IPS-11a (cell line): ENCODE measurements at regions not wholly inside any gene's neighbourhood (a gene's known extent, or its start where the extent isn't known, plus 50 kb on each side); places are given as distances from the start of the nearest gene placed in this dataset.
"Not testable (repeated sequence)": the region's sequence is repeated elsewhere in the genome, so short reads cannot be mapped to it uniquely, and the experiment has no call there.

Experiments used
- H3K4me3 ChIP-seq: one replicate; pipeline ENCODE4 v1.5.1; 2013; ENCODE audit warnings: low read depth, low read length, control low read depth

- no peak overlapping the region for H3K4me3 ChIP-seq
These were observed 223.1 kb downstream of the RNF144A start for GRCh38 chr2:7140306-7140705.

DNA sequence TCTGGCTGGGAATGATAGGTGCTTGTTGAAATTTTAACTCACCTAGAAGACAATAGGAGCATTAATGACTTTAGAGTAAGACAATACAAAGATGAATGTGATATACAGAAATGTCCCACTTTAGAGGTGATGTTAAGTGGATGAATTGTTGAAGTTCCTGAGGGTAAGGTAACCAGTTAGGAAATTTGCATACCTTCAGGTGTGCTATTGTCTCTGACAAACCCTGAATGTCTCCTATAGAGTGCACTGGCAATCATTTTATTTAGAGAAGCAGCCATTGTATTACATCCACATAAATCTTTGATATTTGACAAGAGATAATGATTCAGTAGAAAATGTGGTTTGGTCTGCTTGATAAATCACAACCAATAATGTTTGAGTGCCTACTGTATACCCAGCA is 228.5 kb downstream of the RNF144A start:
- H3K4me3 ChIP-seq, result no peak overlapping the region

DNA sequence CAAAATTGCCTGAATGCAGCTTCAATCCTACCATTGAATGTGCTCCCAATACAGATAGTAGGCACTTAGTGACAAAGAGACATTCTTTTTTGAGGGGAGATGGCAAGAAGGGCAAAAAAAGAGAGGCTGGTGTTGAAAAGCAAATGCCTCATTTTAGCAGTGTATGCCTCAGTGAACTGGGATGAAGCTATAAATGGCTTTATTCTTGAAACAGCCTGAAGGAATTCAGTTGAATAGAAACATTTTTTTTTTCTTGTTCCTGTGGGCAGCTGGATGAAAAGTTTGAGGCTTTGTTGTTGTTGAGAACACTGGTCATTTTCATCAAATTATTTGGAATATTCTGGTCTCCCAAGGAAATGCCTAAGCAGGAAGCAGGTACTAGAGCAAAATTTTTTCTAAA is 228.9 kb downstream of the RNF144A start:
- H3K4me3 ChIP-seq, result no peak overlapping the region

DNA sequence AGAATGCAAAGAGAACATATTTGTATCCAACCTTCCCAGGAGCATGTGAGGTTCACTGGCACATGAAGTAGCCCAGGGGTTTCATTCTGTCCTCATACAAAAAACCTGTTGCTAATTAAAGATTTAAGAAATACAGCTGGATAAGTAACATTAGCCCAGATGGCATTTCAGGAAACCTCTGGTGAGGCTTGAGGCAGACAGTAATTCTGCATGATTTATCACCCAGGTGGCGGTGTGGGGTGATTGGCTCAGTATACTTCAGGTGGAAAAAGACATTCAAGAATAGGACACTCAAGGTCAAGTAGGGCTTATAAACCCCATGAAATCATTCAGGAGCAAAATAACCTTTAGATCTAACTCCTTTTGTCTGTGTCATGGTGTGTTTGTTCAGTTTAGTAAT is 237.4 kb downstream of the RNF144A start:
- H3K4me3 ChIP-seq, result no peak overlapping the region

DNA sequence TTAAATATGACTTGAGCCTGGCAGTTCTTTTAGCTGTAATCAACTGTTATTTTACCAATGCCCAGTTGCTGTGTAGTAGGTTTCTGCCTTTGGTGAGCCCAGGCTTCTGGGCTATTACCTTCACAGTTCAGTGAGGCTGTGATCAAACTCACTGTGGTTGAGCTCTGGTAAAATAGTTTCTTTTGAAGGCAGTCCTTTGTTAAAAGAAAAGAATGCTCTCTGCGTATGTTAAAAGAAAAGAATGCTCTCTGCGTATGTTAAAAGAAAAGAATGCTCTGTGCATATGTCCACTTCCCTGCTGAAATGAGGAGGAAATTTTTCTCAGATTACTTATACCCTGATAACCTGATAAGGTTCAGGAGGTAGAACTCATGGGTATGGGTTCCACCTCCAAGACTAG is 244.3 kb downstream of the RNF144A start:
- H3K4me3 ChIP-seq, result no peak overlapping the region

DNA sequence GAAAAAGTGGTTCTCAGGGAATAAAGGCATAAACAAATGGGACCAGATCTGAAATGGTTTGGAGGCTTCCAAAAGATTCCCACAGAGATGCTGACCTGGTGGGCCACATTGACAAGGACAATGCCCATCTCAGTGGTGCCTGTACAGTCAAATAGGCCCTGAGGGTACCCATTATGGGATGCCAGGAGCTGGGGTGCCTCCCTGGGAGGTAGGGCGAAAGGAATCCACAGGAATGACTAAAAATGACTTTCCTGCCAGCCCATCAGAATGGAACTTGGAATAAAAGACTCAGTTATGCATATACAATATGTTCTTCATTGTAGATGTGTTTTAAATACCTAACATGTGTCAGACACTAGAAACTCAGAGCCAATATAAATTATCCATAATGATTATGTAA is 248.5 kb downstream of the RNF144A start:
- no peak overlapping the region for H3K4me3 ChIP-seq

- H3K4me3 ChIP-seq, result no peak overlapping the region
These were observed 250.7 kb downstream of the RNF144A start for GRCh38 chr2:7167801-7168411.

- H3K4me3 ChIP-seq, result no peak overlapping the region
These were observed 252.4 kb downstream of the RNF144A start for GRCh38 chr2:7169593-7169992.

DNA sequence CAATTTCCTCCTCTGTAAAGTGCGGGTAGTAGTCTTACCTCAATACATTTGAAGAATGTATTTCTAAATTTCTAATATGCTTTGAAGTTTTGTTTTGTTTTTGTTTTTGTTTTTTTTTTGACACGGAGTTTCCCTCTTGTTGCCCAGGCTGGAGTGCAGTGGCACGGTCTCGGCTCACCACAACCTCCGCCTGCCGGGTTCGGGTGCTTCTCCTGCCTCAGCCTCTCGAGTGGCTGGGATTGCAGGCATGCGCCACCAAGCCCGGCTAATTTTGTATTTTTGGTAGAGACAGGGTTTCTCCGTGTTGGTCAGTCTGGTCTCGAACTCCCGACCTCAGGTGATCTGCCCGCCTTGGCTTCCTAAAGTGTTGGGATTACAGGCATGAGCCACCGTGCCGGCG is 261.8 kb downstream of the RNF144A start:
- H3K4me3 ChIP-seq, result not testable (repeated sequence)

- H3K4me3 ChIP-seq, result no peak overlapping the region
These were observed 263.6 kb downstream of the RNF144A start for GRCh38 chr2:7180638-7181370.

- no peak overlapping the region for H3K4me3 ChIP-seq
These were observed 265.3 kb downstream of the RNF144A start for GRCh38 chr2:7182525-7182924.

DNA sequence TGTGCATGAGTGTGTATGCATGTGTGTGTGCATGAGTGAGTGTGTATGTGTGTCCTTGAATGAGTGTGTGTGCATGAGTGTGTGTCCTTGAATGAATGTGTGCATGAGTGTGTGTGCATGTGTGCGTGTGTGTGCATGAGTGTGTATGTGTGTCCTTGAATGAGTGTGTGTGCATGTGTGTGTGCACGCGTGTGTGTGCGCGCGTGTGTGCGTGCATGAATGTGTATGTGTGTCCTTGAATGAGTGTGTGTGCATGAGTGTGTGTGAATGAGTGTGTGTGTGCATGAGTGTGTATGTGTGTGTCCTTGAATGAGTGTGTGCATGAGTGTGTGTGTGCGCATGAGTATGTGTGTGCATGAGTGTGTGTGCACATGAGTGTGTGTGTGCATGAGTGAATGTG is 271.9 kb downstream of the RNF144A start:
- no peak overlapping the region for H3K4me3 ChIP-seq

GRCh38 chr2:7190587-7191324 is 273.5 kb downstream of the RNF144A start:
- H3K4me3 ChIP-seq, result no peak overlapping the region

GRCh38 chr2:7191932-7192331 is 274.7 kb downstream of the RNF144A start:
- H3K4me3 ChIP-seq, result no peak overlapping the region

DNA sequence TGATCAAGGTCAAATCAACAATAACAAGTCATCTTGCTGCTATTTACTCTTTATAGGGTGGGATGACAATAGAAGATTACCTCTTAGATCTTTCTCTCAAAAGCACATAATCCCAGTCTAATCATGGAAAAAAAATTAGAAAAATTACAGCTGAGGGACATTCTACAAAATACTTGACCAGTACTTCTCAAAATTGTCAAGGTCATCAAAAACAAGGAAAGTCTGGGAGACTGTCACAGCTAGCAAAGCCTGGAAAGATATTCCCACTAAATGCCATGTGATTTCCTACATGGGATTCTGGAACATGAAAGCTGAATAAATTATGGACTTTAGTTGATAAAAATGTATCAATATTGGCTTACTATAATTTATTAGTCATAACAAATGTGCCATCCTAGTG is 276.2 kb downstream of the RNF144A start:
- no peak overlapping the region for H3K4me3 ChIP-seq

- H3K4me3 ChIP-seq, result no peak overlapping the region
These were observed 277.7 kb downstream of the RNF144A start for GRCh38 chr2:7194950-7195349.

GRCh38 chr2:7196883-7197282 is 279.7 kb downstream of the RNF144A start:
- H3K4me3 ChIP-seq, result no peak overlapping the region

GRCh38 chr2:7201851-7202250 is 284.6 kb downstream of the RNF144A start:
- H3K4me3 ChIP-seq, result no peak overlapping the region

GRCh38 chr2:7203056-7203467 is 285.9 kb downstream of the RNF144A start:
- H3K4me3 ChIP-seq, result no peak overlapping the region

GRCh38 chr2:7205151-7205830 is 288.1 kb downstream of the RNF144A start:
- H3K4me3 ChIP-seq, result no peak overlapping the region

DNA sequence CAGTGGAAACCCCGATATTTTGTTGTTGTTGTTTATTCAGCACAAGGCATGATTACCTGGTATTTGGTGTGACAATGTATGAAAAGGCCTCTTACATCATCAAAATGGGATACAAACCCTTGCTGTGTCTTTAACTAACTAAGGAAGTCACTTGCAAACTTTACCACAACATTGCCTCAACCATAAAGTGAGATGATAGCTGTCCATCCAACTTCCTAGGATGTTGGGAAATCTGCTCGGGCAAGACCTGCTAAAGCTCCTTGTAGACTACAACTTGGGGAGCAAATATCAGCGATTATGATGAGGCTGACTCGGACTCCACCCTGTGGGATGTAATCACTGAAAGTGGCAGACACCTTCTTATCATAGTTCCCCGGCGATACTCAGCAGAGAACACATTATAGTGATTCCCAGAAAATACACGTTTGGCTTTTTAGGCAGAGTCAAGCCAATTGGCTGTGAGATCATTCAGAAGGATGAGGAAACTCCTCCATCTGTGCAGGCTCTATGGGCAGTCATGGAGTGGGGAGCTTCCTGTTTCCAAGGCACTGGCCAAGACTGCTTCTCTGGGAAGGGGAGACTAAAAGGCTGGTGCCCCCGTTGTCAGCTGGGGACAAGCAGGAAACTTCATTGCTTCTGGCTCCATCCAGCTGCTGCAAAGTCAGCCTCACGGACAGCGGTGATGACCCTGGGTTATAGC is 289.0 kb downstream of the RNF144A start:
- H3K4me3 ChIP-seq, result no peak overlapping the region
